HUES64 (cell line): ENCODE measurements at regions not wholly inside any gene's neighbourhood (a gene's known extent, or its start where the extent isn't known, plus 50 kb on each side); places are given as distances from the start of the nearest gene placed in this dataset.

Experiments used
- H3K27ac ChIP-seq: 2 replicates; pipeline ENCODE4 v1.7.0; 2013; ENCODE audit warnings: low read depth, low read length, inconsistent platforms
- H3K27me3 ChIP-seq: 2 replicates; pipeline ENCODE4 v1.6.1; 2013; ENCODE audit warnings: mild to moderate bottlenecking, low read length; ENCODE audit not compliant: insufficient read depth
- H3K36me3 ChIP-seq: 2 replicates; pipeline ENCODE4 v1.6.1; 2013; ENCODE audit warnings: mild to moderate bottlenecking, low read length; ENCODE audit not compliant: insufficient read depth
- H3K4me1 ChIP-seq: 2 replicates; pipeline ENCODE4 v1.6.1; 2013; ENCODE audit warnings: mild to moderate bottlenecking, low read length, moderate library complexity; ENCODE audit not compliant: insufficient read depth
- H3K4me3 ChIP-seq: 2 replicates; pipeline ENCODE4 v1.5.1; 2013; ENCODE audit warnings: mild to moderate bottlenecking, low read length, moderate library complexity
- H3K9ac ChIP-seq: 2 replicates; pipeline ENCODE4 v1.6.1; 2013; ENCODE audit warnings: mild to moderate bottlenecking, low read depth, low read length
- H3K9me3 ChIP-seq: 2 replicates; pipeline ENCODE4 v1.6.1; 2013; ENCODE audit warnings: low read depth, low read length; ENCODE audit not compliant: insufficient read depth
- WGBS: fragments of 150-250, 120-280 bp; methylation state at CpG from one replicate; pipeline ENCODE4 v1.1.7; 2013; ENCODE audit warnings: missing lambda C conversion rate; 5-methylcytosine and 5-hydroxymethylcytosine counted together

DNA sequence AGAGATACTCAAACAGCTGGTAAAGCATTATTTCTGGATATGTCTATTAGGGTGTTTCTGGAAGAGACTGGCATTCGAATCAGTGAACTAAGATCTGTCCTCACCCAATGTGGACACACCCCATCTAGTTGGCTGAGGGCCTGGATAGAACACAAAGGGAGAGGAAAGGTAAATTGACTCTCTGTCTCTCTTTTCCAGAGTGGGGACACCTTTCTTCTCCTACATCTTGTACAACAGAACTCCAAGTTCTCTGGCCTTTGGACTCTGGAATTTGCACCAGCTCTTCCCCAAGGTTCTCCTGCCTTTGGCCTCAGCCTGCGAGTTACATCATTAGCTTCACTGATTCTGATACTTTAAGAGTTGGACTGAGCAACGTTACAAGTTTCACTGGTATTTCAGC, 1253.9 kb downstream of the SLC16A7 start:
- Histone ChIP-seq H3K9ac (no peak overlapping the region), H3K27ac (no peak overlapping the region), H3K36me3 (no peaks in the 10 kb centered on the region), H3K27me3 (no peaks in the 10 kb centered on the region), H3K4me1 (no peaks in the 10 kb centered on the region), H3K9me3 (peaks cover 12% of the 10 kb centered on the region; the same call in 1 of the 2 replicates), H3K4me3 (no peak overlapping the region)
- WGBS: 81% methylated on average over 3 of the region's 3 CpGs

DNA sequence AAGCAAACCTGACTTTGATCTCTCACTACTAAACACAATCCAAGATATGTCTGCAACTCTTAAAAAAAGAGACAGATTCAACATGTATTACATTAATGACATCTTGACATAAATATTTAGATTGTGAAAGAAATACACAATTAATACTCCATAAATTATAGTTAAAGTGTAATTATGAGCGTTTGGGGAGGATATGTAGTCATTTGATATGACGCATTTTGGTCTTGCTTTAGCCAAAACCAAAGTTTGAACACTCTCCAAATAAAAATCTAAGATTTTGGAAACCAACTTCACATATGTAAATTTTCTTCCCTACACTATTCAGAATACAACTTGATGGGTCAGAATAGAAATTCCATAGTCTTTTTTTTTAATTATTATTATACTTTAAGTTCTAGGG, 1257.6 kb downstream of the SLC16A7 start:
- Histone ChIP-seq H3K4me3 (no peak overlapping the region), H3K27ac (no peak overlapping the region), H3K9ac (no peak overlapping the region), H3K27me3 (no peaks in the 10 kb centered on the region), H3K36me3 (no peaks in the 10 kb centered on the region), H3K4me1 (no peaks in the 10 kb centered on the region), H3K9me3 (peaks cover 10% of the 10 kb centered on the region)
- 100% methylated on average over 1 of the region's 2 CpGs for WGBS

DNA sequence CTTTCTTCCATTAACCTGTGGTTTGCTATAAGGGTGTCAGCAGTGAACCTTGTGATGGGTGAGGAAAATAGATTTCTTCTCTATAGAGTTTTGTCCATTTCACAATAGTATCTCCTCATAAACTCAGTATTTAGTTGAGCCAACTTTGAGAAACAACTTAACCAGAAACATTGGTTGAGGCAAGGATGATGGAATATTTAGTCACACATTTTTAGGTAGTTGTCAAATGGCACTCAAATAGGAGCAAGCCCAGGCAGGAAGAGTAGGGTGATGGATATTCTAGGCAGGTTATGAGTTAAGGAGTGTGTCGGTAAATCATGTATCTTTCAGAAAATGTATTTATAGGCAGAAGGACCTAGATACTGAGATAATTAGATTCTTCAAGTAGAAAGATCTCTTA, 1267.6 kb downstream of the SLC16A7 start:
- no peak overlapping the region for H3K9ac ChIP-seq
- peaks cover 15% of the 10 kb centered on the region for H3K9me3 ChIP-seq
- no peaks in the 10 kb centered on the region for H3K4me1 ChIP-seq
- no peaks in the 10 kb centered on the region for H3K36me3 ChIP-seq
- WGBS: 95% methylated on average over 1 of the region's 1 CpG
- no peaks in the 10 kb centered on the region for H3K27me3 ChIP-seq
- H3K4me3 ChIP-seq: no peak overlapping the region
- no peak overlapping the region for H3K27ac ChIP-seq

DNA sequence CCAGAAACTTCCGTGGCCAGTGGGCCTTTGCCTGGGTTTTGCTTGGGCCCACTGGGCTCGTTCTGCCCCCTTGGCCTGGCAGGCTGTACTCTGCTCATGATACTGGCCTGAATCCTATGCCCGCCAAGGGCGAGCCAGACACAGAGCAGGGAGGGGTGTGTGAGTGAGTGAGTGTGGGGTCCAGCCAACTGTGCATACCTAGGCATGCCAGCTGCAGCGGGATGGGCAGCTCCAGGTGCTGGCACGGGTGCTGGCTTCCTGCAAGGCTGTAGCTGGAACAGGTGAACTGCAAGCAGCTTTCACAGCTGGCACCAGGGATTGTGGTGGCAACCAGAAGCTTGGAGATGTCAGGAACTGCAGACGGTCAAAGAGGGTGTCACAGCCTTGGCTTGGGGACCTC, 1276.4 kb downstream of the SLC16A7 start:
- 74% methylated on average over 7 of the region's 7 CpGs for WGBS
- Histone ChIP-seq H3K4me3 (no peak overlapping the region), H3K9me3 (peaks cover 17% of the 10 kb centered on the region; the same call in 1 of the 2 replicates), H3K4me1 (no peaks in the 10 kb centered on the region), H3K36me3 (no peaks in the 10 kb centered on the region), H3K27ac (no peak overlapping the region), H3K27me3 (no peaks in the 10 kb centered on the region), H3K9ac (no peak overlapping the region)

DNA sequence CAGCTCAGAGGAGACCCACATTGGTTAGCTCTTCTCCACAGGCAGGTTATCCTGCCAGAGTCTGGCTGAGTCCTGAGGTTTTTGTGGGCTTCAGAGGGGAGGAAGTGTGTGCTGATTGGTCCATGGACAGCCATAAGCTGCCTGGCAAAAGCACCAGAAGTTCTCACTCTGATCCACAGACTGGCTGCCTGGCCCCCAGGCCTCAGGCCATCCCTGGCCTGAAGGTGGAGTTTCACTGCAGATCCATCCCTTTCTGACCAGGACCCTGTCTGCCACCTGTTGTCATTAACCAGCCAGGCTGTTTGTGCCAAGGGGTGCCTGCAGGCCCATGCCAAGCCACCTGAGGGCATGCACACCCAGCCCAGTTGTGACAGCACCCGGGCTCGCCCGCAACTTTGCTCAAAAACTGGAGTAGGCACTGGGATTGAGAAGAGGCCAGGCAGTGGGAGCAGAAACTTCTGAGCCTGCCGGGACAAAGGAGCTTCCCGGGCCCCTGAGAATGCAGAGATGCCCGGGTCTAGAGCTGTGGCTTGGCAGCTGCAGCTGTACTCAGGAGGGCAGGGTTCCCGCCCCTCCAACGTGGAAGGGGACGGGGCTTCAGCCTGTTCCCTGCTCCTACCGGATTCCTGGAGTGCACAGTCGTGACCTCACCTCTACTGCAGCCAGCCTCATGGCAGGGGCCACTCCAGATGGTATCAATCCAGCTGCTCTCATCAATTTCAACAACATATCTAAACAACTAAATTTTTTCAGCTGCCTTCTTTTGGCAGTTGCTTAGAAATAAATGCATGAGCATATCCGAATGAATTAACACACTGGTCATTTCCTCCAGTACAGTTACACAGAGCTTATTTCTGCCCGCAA, 1277.3 kb downstream of the SLC16A7 start:
- H3K4me3 ChIP-seq: no peak overlapping the region
- peaks cover 17% of the 10 kb centered on the region; the same call in 1 of the 2 replicates for H3K9me3 ChIP-seq
- no peaks in the 10 kb centered on the region for H3K4me1 ChIP-seq
- no peaks in the 10 kb centered on the region for H3K36me3 ChIP-seq
- WGBS: 88% methylated on average over 13 of the region's 13 CpGs
- no peaks in the 10 kb centered on the region for H3K27me3 ChIP-seq
- no peak overlapping the region for H3K9ac ChIP-seq
- H3K27ac ChIP-seq: no peak overlapping the region

DNA sequence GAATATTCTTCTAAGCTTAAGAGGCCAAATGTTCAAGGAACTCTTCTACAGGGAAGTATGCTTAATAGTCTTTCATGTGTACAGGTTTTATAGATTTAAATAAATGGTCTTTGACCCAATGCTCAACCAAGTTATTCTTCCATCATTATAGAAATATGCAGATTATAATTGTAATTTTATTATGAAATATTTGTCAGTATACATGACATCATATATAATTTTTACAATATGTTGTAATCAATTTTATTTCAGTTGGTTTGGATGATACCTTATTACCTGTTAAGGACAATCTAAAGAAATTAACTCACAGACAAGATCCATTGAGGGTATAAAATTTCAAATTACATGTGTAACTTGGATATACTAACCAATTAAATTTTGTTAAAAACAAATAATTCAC, 1278.3 kb downstream of the SLC16A7 start:
- H3K9ac ChIP-seq: no peak overlapping the region
- no peaks in the 10 kb centered on the region for H3K27me3 ChIP-seq
- H3K4me3 ChIP-seq: no peak overlapping the region
- H3K27ac ChIP-seq: no peak overlapping the region
- no peaks in the 10 kb centered on the region for H3K36me3 ChIP-seq
- no peaks in the 10 kb centered on the region for H3K4me1 ChIP-seq
- peaks cover 25% of the 10 kb centered on the region for H3K9me3 ChIP-seq

DNA sequence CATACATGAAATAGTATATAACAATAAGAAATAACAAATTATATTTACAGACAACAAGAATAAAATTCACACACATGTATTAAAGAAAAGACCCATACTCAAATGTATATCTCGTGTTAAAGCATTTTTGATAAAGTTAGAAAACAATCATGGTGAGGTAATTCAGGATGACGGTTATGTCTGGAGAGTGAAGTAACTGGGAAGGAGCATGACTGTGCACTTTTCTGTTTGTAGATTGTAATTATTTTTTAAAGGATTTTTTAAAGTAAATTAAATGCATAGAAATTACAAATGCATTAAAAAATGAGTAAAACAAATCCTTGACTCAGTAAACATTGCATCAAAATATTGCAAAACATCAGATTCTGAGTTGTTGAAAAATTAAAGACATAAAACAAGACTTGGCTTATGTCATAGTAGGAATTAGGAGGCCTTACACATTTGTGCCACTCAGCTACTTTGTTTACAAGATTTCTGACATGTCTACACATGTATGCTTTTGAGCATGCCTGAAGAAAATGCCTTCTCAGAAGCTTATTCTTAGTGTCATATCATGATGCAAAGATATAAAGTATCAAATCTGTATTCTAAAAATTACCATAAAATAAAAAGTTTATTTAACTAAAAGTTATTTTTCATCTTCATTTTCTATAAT, 1325.1 kb downstream of the SLC16A7 start:
- Histone ChIP-seq H3K27me3 (no peaks in the 10 kb centered on the region), H3K9me3 (peaks cover 12% of the 10 kb centered on the region), H3K27ac (no peak overlapping the region), H3K9ac (no peak overlapping the region), H3K36me3 (no peaks in the 10 kb centered on the region), H3K4me1 (no peaks in the 10 kb centered on the region), H3K4me3 (no peak overlapping the region)
- 93% methylated on average over 2 of the region's 2 CpGs for WGBS

DNA sequence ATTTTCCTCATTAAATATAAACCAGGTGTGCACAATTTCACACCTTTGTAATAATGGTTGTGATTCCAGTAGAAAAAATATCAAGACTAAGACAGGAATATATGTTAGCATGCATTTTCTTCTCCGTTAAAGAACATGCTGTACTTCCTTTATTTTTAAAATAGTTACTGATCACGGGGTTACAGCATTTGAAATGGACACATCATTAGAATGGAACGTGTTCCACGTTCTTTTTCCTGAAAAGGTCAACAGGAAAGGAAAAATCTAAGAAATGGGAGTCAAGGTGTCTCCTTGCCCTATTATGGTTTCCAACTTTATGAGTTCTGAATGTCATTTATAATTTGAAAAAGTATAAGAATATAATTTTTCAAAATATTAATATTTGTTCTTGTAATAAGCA, 1325.7 kb downstream of the SLC16A7 start:
- no peak overlapping the region for H3K27ac ChIP-seq
- H3K9me3 ChIP-seq: peaks cover 12% of the 10 kb centered on the region
- no peak overlapping the region for H3K4me3 ChIP-seq
- 79% methylated on average over 4 of the region's 4 CpGs for WGBS
- H3K27me3 ChIP-seq: no peaks in the 10 kb centered on the region
- H3K9ac ChIP-seq: no peak overlapping the region
- H3K36me3 ChIP-seq: no peaks in the 10 kb centered on the region
- no peaks in the 10 kb centered on the region for H3K4me1 ChIP-seq

DNA sequence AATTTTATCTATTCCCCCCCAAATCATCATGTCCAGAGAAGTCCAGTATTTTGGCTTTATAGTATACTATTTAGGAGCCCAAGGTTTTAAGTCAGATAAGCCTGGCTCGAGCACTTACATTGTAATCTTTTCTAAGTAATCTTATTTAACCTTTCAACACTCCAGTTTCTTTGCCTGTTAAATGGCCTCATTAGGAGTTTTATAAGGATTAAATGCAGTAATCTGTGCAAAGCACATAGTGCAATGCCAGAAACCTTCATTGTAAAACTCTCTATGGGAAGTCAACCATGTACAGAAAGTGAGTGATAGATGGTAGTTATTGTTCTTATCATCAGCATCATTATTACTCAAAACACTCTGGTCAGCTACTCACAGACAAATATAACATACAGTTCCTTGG, 1330.4 kb downstream of the SLC16A7 start:
- no CpG with 5 or more reads among the region's 1 CpG for WGBS
- no peak overlapping the region for H3K9ac ChIP-seq
- no peaks in the 10 kb centered on the region for H3K4me1 ChIP-seq
- H3K36me3 ChIP-seq: no peaks in the 10 kb centered on the region
- H3K4me3 ChIP-seq: no peak overlapping the region
- H3K27me3 ChIP-seq: no peaks in the 10 kb centered on the region
- no peak overlapping the region for H3K27ac ChIP-seq
- H3K9me3 ChIP-seq: peaks cover 19% of the 10 kb centered on the region

DNA sequence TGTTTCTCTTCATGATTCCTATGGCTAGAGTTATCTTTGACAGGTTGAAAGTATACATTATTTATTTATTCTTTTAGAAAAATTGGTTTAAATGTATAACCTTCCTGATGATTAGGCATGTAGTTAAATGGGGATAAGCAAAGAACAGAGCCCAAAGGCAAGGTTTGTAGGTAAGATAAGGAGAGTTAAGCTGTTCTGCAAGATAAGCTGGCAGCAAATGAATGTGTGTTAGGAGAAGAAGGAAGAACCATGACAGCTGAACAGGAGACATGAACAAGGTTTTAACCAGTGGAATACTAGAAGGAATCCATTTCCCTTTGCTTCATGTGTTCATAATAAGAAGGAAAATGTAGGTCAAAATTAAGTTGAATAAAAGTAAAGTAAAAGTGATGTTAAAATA, 1330.1 kb upstream of the USP15 start:
- no peak overlapping the region for H3K9ac ChIP-seq
- no peak overlapping the region for H3K4me3 ChIP-seq
- H3K27ac ChIP-seq: no peak overlapping the region
- no peaks in the 10 kb centered on the region for H3K27me3 ChIP-seq
- no peaks in the 10 kb centered on the region for H3K4me1 ChIP-seq
- peaks cover 42% of the 10 kb centered on the region for H3K9me3 ChIP-seq
- no peaks in the 10 kb centered on the region for H3K36me3 ChIP-seq

DNA sequence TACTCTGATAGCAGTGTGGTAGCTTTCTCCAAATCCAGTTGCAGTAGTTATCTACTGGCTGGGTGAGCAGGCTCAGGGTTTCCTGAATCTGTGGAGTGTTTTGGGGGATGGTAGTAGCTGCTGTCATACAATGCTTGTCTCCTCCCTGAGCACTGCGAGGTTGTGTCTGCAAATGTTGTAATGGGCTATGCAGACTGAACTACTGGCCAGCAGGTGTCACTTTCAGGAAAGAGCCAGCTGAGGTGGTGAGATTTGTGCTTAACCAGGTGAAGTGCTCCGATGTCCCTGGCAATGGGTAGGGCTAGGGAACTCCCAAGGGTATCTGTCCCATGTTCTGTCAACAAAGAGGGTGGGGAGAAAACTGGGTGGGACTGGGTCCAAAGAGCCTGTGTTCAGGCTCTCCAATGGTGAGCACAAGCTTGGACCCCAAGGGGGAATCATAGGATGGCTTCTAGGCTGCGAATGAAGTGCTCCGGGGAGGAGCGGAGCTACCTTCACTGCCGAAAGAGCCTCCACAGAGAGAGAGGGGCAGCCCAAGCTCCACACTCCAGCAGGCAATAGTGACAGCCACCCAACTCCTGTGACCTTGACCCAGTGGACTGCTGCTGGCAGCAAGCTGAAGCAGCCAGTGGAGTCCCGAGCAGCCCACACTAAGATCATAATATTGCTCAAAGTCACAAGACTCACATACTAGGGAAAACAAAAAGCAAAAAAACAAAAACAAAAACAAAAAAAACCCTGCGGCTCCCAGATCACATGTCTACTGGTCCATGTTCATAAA, 1324.0 kb upstream of the USP15 start:
- Histone ChIP-seq H3K27me3 (no peaks in the 10 kb centered on the region), H3K9me3 (peaks cover 53% of the 10 kb centered on the region), H3K9ac (no peak overlapping the region), H3K4me1 (no peaks in the 10 kb centered on the region), H3K4me3 (no peak overlapping the region), H3K36me3 (no peaks in the 10 kb centered on the region), H3K27ac (no peak overlapping the region)
- WGBS: 92% methylated on average over 8 of the region's 8 CpGs
